Neural cell (in vitro differentiated cells): ENCODE measurements at regions not wholly inside any gene's neighbourhood (a gene's known extent, or its start where the extent isn't known, plus 50 kb on each side); places are given as distances from the start of the nearest gene placed in this dataset.
A peak's percentile ranks its signal among the peaks of the same experiment; 100 is the strongest.

Source experiments
- H2AFZ ChIP-seq: fragments of 200-600, 300-800 bp; sonication (generic), shearing (Covaris generic); 2 replicates; pipeline ENCODE4 v1.6.0; 2014; ENCODE audit warnings: low read depth, mild to moderate bottlenecking, antibody characterized with exemption, low read length, moderate library complexity
- H3F3A ChIP-seq: fragments of 200-600 bp; shearing (Covaris generic); 2 replicates; pipeline ENCODE4 v1.6.1; 2016; ENCODE audit warnings: mild to moderate bottlenecking, moderate library complexity, mixed read lengths, antibody characterized with exemption, low read length; ENCODE audit not compliant: insufficient read depth, poor library complexity, severe bottlenecking
- H3K27ac ChIP-seq: fragments of 200-600, 300-800 bp; sonication (generic), shearing (Covaris generic); 2 replicates; pipeline ENCODE4 v1.5.1; 2014; ENCODE audit warnings: mild to moderate bottlenecking, low read length, moderate library complexity
- H3K27me3 ChIP-seq: fragments of 300-800, 200-600 bp; sonication (generic), shearing (Covaris generic); 2 replicates; pipeline ENCODE4 v1.6.0; 2014; ENCODE audit warnings: mild to moderate bottlenecking, low read depth, low read length, moderate library complexity; ENCODE audit not compliant: insufficient read depth
- H3K36me3 ChIP-seq: fragments of 300-800, 200-600 bp; sonication (generic), shearing (Covaris generic); 2 replicates; pipeline ENCODE4 v1.5.1; 2014; ENCODE audit warnings: mild to moderate bottlenecking, antibody characterized with exemption, low read length, moderate library complexity; ENCODE audit not compliant: insufficient read depth
- H3K4me2 ChIP-seq: fragments of 300-800, 200-600 bp; sonication (generic), shearing (Covaris generic); 2 replicates; pipeline ENCODE4 v1.6.0; 2014; ENCODE audit warnings: mild to moderate bottlenecking, low read length
- H3K4me3 ChIP-seq: fragments of 300-800, 200-600 bp; sonication (generic), shearing (Covaris generic); 2 replicates; pipeline ENCODE4 v1.5.1; 2014; ENCODE audit warnings: mild to moderate bottlenecking, low read length, moderate library complexity
- H3K79me2 ChIP-seq: fragments of 200-600 bp; shearing (Covaris generic); replicated peaks from 2 replicates; pipeline ENCODE4 v1.6.0; 2014; ENCODE audit warnings: mild to moderate bottlenecking, low read length, moderate library complexity; ENCODE audit not compliant: insufficient read depth
- H3K9ac ChIP-seq: fragments of 300-800, 200-600 bp; sonication (generic), shearing (Covaris generic); 2 replicates; pipeline ENCODE4 v1.6.1; 2016; ENCODE audit warnings: mild to moderate bottlenecking, low read length, mixed read lengths
- H3K9me2 ChIP-seq: fragments of 200-600 bp; shearing (Covaris generic); 2 replicates; pipeline ENCODE4 v1.6.1; 2016; ENCODE audit warnings: mild to moderate bottlenecking, low read length, mixed read lengths; ENCODE audit not compliant: insufficient read depth
- H3K9me3 ChIP-seq: fragments of 200-600, 300-800 bp; sonication (generic), shearing (Covaris generic); 2 replicates; pipeline ENCODE4 v1.6.1; 2016; ENCODE audit warnings: mild to moderate bottlenecking, mixed run types, low read length, moderate library complexity, mixed read lengths
- H4K20me1 ChIP-seq: fragments of 200-600 bp; shearing (Covaris generic); 2 replicates; pipeline ENCODE4 v1.6.1; 2016; ENCODE audit warnings: mild to moderate bottlenecking, mixed run types; ENCODE audit not compliant: insufficient read depth
- CTCF ChIP-seq: fragments of 450-650 bp; IDR thresholded peaks from 2 replicates; pipeline ENCODE4 v1.5.1; 2014; ENCODE audit warnings: antibody characterized with exemption, mild to moderate bottlenecking, moderate library complexity; ENCODE audit not compliant: poor library complexity, severe bottlenecking
- EP300 ChIP-seq: fragments of 450-650 bp; conservative IDR thresholded peaks from 2 replicates; pipeline ENCODE4 v1.6.1; 2014; ENCODE audit warnings: antibody characterized with exemption, mild to moderate bottlenecking, moderate library complexity; ENCODE audit not compliant: poor library complexity, severe bottlenecking
- EZH2 ChIP-seq: fragments of 200-600, 300-800 bp; shearing (Covaris generic), sonication (generic); IDR thresholded peaks from 2 replicates; pipeline ENCODE4 v1.6.1; 2014; ENCODE audit warnings: antibody characterized with exemption, low read length, borderline replicate concordance, mild to moderate bottlenecking; ENCODE audit not compliant: insufficient read depth, poor library complexity, severe bottlenecking
- MXI1 ChIP-seq: fragments of 450-650 bp; conservative IDR thresholded peaks from 2 replicates; pipeline ENCODE4 v1.6.1; 2014; ENCODE audit warnings: antibody characterized with exemption, mild to moderate bottlenecking; ENCODE audit not compliant: poor library complexity, severe bottlenecking
- POLR2AphosphoS5 ChIP-seq: IDR thresholded peaks from 2 replicates; pipeline ENCODE4 v1.6.1; 2012
- RAD21 ChIP-seq: fragments of 450-650 bp; conservative IDR thresholded peaks from 2 replicates; pipeline ENCODE4 v1.6.1; 2014; ENCODE audit warnings: antibody characterized with exemption, mild to moderate bottlenecking, moderate library complexity
- REST ChIP-seq: IDR thresholded peaks from 2 replicates; pipeline ENCODE4 v1.6.1; 2012; ENCODE audit warnings: borderline replicate concordance
- SMC3 ChIP-seq: fragments of 450-650 bp; conservative IDR thresholded peaks from 2 replicates; pipeline ENCODE4 v1.6.1; 2014; ENCODE audit warnings: antibody characterized with exemption, mild to moderate bottlenecking, moderate library complexity; ENCODE audit not compliant: poor library complexity
- TAF1 ChIP-seq: IDR thresholded peaks from 2 replicates; pipeline ENCODE4 v1.6.1; 2012; ENCODE audit warnings: low read depth

GRCh38 chr10:28800144-28800543 is 122.8 kb downstream of the BAMBI start:
- no peaks in the 10 kb centered on the region for H3K9me3 ChIP-seq
- no peak overlapping the region for H3K4me2 ChIP-seq
- H3F3A ChIP-seq: no peaks in the 10 kb centered on the region
- no peaks in the 10 kb centered on the region for H3K27me3 ChIP-seq
- H3K27ac ChIP-seq: no peak overlapping the region
- H4K20me1 ChIP-seq: no peaks in the 10 kb centered on the region
- no peaks in the 10 kb centered on the region for H3K9me2 ChIP-seq
- TF ChIP-seq CTCF (no peak), EP300 (no peak), EZH2 (no peak), POLR2AphosphoS5 (no peak), MXI1 (no peak), RAD21 (no peak), SMC3 (no peak), REST (no peak), TAF1 (no peak)
- H3K79me2 ChIP-seq: no peaks in the 10 kb centered on the region
- no peak overlapping the region for H3K9ac ChIP-seq
- no peaks in the 10 kb centered on the region for H3K36me3 ChIP-seq
- H2AFZ ChIP-seq: no peak overlapping the region
- peak overlapping the region; percentile 10 for H3K4me3 ChIP-seq

GRCh38 chr10:28801247-28801646 is 123.9 kb downstream of the BAMBI start:
- Histone ChIP-seq H3K4me3 (no peak overlapping the region), H3F3A (no peaks in the 10 kb centered on the region), H3K27ac (no peak overlapping the region), H3K9ac (no peak overlapping the region), H3K79me2 (no peaks in the 10 kb centered on the region), H3K27me3 (no peaks in the 10 kb centered on the region), H3K4me2 (no peak overlapping the region), H3K9me2 (no peaks in the 10 kb centered on the region), H3K9me3 (no peaks in the 10 kb centered on the region), H4K20me1 (no peaks in the 10 kb centered on the region), H3K36me3 (no peaks in the 10 kb centered on the region), H2AFZ (no peak overlapping the region)
- TF ChIP-seq MXI1: no peak
- no peak for TF ChIP-seq TAF1
- no peak for TF ChIP-seq EZH2
- no peak for TF ChIP-seq EP300
- no peak for TF ChIP-seq SMC3
- TF ChIP-seq REST: no peak
- no peak for TF ChIP-seq POLR2AphosphoS5
- no peak for TF ChIP-seq RAD21
- no peak for TF ChIP-seq CTCF
